NOMO-1 treated with dmso at 0.1 percent for 144 hours (cell line): ENCODE measurements at regions not wholly inside any gene's neighbourhood (a gene's known extent, or its start where the extent isn't known, plus 50 kb on each side); places are given as distances from the start of the nearest gene placed in this dataset.
"Not testable (repeated sequence)": the region's sequence is repeated elsewhere in the genome, so short reads cannot be mapped to it uniquely, and the experiment has no call there.

ENCODE experiments used
- DNase-seq: peaks from one replicate; lab custom pipeline; 2025; ENCODE audit not compliant: unreplicated experiment; lab: John Stamatoyannopoulos, UW

GRCh38 chr12:113573148-113573547, 101.5 kb upstream of the LHX5 start:
- DNase-seq: no peak

- DNase-seq: no peak
Observed at GRCh38 chr12:113571713-113572112, 100.0 kb upstream of the LHX5 start.

- no peak for DNase-seq
Observed at GRCh38 chr12:113569806-113570205, 98.1 kb upstream of the LHX5 start.

- no peak for DNase-seq
Observed at GRCh38 chr12:113568021-113568420, 96.3 kb upstream of the LHX5 start.

- no peak for DNase-seq
Observed at GRCh38 chr12:113565368-113565767, 93.7 kb upstream of the LHX5 start.

GRCh38 chr12:113561068-113561780, 89.6 kb upstream of the LHX5 start:
- DNase-seq: no peak

DNA sequence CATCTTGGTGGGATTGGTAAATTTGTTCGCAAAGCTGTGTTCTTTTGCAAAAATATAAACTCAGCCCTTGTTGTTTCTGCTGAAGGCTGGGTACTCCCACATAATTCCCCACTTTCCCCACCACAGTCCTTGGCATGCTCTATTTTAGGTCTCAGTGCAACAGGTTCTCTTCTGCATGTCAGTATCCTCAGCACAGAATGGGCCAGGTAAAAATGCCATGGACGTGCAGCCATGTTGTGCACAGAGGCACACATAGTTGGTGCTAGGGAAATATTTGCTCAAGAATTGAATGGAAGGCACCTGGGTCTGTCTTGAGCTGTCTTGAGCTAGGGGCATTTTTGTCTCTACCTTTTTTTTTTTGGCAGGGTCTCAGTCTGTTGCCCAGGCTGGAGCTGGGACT, 87.8 kb upstream of the LHX5 start:
- no peak for DNase-seq

DNA sequence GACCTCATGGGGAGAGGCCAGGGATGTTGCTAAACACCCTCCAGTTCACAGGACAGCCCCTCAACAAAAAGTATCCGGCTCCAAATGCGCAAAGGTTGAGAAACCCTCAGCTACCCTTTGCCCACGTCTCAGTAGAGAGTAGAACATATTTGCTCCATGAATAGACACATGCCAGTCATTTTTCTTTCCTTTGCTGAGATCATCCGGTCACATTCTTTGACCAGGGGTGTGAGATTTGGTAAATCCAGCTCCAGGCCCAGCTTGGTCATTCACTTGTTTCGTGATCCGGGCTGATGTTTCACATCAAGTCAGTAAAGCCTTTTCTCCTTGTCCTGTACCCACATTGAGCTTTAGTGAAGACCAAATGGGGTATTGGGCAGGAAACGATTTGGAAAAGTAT, 83.6 kb upstream of the LHX5 start:
- DNase-seq: no peak

- no peak for DNase-seq
Observed at GRCh38 chr12:113552760-113553159, 81.1 kb upstream of the LHX5 start.

DNA sequence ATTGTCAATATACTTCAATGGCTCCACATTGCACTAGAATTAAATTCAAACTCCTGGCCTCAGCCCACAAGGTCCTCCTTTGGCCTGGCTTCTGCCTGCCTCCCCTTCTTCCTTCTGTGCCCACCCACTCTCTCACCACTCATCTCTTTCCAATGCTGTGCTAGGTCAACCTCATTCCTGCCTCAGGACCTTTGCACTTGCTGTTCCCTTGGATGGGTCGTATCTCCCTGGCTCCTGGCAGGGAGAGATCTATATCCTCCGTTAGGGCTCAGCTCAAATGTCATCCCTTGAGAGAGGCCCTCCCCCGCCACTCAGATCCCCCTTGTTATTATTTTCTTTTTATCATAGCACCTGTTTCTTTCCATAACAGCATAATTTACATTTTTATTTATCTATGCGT, 79.9 kb upstream of the LHX5 start:
- DNase-seq: no peak

DNA sequence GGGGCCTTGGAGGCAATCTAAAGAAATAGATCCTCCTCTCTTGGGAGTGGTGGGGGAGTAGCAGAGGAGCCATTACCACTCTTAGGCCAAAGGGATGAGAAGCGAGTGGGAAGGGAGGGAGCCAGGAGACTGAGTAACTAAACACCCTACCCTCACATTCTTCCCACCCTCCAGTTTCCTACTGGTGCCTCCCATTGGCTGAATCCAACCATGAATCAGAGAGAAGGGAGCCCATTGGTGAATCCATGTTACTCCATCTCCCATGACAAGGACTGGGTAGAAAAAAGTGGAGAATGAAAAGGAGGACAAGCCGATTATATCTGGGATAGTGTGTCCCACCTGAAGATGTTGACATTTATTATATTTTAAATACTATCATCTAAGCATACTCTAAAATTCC, 76.8 kb upstream of the LHX5 start:
- DNase-seq: no peak

DNA sequence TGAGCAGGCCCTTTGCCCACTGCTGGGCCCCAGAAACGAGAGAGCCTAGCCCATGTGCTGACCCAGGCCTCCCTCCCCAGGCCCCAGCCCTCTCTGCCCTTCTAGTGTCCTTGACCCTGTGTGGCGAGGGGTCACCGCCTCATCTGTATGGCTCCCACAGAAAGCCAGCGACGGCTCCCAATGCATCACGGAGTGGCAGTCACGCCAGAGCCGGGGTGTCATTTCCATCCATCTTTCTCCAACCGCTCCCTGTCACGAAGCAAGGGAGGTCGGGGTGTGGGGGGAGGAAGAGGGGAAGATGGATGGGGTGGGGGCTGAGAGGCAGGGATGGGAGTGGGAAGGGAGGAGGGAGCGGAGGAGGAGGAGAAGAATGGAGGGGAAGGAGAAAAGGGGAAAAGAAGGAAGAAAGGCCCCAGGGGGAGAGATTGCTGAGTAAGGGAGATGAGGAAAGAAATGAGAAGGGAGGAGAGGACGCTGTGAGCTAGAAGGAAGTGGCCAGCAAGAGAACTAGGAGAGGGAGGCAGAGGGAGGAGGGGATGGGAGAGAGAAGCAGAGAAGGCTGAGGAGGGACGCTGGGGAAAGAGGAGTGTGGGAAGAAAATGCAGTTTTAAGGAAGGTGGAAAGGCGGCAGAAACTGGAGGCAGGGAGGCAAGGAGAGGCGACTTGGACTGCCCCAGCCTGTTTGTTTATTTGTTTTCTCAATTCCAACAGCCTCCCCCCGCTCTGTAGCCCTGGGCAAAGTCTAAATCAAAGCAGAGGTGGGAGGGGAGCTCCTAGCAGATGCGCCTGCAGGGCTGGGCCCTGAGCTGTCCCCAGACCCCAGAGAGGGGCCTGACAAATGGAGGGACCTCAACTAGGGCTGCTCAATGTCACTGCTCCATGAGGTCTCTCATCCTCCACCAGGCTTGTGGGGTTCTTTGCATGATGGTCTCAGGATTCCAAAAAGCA, 75.5 kb upstream of the LHX5 start:
- DNase-seq: no peak

GRCh38 chr12:113537751-113538087, 66.0 kb upstream of the LHX5 start:
- no peak for DNase-seq

DNA sequence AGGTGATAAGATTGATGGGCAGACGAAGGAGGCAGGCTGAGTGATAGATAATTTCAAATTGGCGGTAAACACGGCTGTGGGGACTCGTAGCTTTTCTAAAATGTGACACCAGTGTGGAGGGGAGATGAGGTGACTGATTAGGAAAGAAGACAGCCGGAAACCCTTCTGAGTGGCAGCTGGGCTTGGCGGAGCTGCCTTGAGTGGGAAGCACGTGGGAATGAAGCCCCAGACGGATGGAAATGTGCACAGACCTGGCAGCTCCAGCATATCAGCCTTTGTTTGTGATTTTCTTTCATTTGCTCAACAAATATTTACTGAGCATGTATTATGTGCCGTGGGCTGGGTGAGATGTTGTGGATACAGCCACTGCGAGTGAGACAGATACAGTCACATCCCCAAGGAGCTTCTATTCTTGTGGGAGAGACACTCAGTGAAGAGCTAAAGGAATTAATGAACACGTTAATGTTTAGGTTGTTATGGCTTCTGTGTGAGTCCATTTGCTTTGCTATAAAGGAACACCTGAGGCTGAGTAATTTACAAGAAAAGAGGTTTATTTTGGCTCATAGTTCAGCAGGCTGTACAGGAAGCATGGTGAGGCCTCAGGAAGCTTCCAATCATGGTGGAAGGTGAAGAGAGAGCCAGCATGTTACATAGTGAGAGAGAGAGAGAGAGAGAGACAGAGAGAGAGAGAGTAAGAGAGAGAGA, 65.5 kb upstream of the LHX5 start:
- no peak for DNase-seq

- no peak for DNase-seq
Observed at GRCh38 chr12:113535100-113535499, 63.4 kb upstream of the LHX5 start.

- DNase-seq: no peak
Observed at GRCh38 chr12:113534555-113534954, 62.9 kb upstream of the LHX5 start.

DNA sequence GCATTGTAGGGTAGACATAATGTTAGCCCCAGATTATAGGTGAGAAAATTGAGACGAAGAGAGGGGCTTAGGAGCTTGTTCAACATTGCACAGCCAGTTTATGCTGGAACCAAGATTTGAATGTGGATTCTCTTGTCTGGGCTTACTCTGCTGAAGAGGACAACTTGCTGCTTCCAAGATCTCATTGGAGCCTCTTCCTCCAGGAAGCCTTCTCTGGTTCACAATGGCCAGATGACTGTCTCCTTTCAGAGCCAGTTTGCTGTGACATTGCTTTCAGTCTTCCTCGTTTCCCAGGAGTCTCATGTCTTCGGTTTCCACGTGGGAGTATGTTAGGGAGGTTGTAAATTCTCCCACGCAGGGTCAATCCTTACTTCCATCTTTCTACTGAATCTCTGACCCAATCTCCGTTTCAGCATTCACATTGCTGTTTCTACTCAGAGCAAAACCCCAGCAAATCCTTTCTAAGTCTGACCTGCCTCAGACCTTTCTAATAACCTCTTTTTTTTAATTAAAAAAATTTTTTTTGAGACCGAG, 62.2 kb upstream of the LHX5 start:
- no peak for DNase-seq

DNA sequence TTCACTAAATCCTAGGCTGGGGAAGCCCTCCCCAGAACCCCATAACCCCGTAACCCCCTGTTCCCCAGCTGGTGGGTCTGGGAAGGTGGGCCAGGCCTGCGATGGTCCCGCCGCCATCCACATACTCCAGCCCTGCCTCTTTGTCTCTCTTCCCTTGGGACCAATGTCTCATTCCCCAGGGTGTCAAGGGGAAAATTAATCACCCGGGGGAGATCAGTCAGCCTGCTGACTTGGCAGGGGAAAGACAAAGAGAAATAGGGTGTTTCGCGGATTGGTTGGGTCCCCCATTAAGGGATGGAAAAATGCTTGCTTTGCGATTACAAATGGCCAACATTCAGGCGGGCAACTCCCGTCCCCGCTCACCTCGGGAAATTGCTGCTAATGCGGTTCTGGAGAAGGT, 60.6 kb upstream of the LHX5 start:
- no peak for DNase-seq

DNA sequence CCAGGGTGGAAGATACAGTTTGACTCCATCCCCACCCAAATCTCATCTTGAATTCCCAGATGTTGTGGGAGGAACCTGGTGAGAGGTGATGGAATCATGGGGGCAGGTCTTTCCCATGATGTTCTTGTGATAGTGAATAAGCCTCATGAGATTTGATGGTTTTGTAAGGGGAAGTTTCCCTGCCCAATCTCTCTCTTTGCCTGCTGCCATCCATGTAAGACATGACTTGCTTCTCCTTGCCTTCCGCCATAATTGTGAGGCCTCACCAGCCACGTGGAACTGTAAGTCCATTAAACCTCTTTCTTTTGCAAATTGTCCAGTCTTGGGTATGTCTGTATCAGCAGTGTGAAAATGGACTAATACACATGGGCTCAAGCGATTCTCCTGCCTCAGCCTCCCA, 59.4 kb upstream of the LHX5 start:
- not testable (repeated sequence) for DNase-seq

DNA sequence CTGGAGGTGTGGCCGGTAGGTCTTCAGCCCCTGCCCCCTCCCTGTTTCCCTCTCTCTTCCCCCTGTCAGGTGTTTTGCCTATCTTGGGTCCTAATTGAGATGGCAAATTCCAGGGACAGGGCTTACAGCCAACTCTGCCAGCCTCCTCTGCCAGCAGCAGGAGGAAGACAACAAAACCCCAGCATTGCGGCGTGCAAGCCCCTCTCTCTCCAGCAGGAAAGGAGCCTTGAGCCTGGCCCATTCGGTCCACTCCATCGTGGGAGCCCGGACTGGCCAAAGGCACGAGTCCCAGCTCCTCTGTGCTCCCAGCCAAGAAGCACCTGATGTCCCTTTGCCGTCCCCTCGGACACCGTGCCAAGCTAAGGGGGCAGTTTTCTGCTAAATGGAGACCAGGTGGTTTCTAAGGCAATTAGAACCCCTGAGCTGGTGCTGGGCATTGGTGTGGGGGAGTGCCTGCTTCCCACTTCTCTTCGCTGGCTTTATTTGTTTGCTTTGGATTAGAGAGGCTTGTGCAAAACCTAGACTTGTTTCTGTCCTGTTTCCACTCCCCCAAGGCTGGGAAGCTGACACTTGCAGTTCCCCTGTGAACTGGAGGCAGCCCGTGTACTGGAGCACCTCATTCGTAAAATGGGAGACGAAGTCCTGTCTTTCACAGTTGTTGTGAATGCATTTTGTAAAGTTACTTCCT, 57.1 kb upstream of the LHX5 start:
- DNase-seq: no peak

DNA sequence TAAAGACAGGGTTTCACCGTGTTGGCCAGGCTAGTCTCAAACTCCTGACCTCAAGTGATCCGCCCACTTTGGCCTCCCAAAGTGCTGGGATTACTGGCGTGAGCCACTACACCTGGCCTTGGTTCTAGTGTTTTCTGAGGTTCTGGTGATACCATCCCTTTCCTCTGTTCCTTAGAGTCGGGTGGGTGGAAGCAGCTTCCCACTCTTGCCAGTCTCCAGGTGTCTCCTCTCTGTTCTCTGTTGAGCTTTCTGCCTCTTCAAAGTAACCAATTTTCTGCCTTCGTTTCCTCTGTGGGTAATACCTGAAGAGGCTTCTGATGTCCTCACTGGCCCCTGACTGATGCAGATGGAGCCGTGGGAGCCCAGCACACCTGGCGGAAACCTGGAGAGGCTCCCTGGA, 53.4 kb upstream of the LHX5 start:
- no peak for DNase-seq
